Muscle of arm (tissue), 1 donor: ENCODE measurements at regions not wholly inside any gene's neighbourhood (a gene's known extent, or its start where the extent isn't known, plus 50 kb on each side); places are given as distances from the start of the nearest gene placed in this dataset.
"Not testable (repeated sequence)": the region's sequence is repeated elsewhere in the genome, so short reads cannot be mapped to it uniquely, and the experiment has no call there.

Experiments
- DNase-seq: peaks from one replicate; pipeline ENCODE4 v3.0.0-alpha.2; 2013

GRCh38 chr6:137655291-137655690, 161.1 kb upstream of the OLIG3 start:
- no peak for DNase-seq

GRCh38 chr6:137656735-137657134, 162.5 kb upstream of the OLIG3 start:
- no peak for DNase-seq

- no peak for DNase-seq
Observed at GRCh38 chr6:137657351-137657911, 163.2 kb upstream of the OLIG3 start.

GRCh38 chr6:137658287-137658686, 164.1 kb upstream of the OLIG3 start:
- DNase-seq, result no peak

- no peak for DNase-seq
Observed at GRCh38 chr6:137659871-137660270, 165.7 kb upstream of the OLIG3 start.

- no peak for DNase-seq
Observed at GRCh38 chr6:137660296-137660731, 166.1 kb upstream of the OLIG3 start.

- no peak for DNase-seq
Observed at GRCh38 chr6:137661601-137662000, 167.4 kb upstream of the OLIG3 start.

GRCh38 chr6:137664183-137664582, 170.0 kb upstream of the OLIG3 start:
- no peak for DNase-seq

- DNase-seq, result no peak
Observed at GRCh38 chr6:137665342-137665934, 171.2 kb upstream of the OLIG3 start.

GRCh38 chr6:137666202-137666774, 172.1 kb upstream of the OLIG3 start:
- DNase-seq, result no peak

GRCh38 chr6:137673603-137674002, 179.4 kb upstream of the OLIG3 start:
- no peak for DNase-seq

- DNase-seq, result no peak
Observed at GRCh38 chr6:137676888-137677287, 182.7 kb upstream of the OLIG3 start.

- DNase-seq, result no peak
Observed at GRCh38 chr6:137677709-137678108, 183.5 kb upstream of the OLIG3 start.

GRCh38 chr6:137678451-137678850, 184.3 kb upstream of the OLIG3 start:
- no peak for DNase-seq

- DNase-seq, result no peak
Observed at GRCh38 chr6:137680705-137681346, 186.2 kb upstream of the TNFAIP3 start.

GRCh38 chr6:137681445-137682009, 185.5 kb upstream of the TNFAIP3 start:
- DNase-seq, result no peak

- DNase-seq, result not testable (repeated sequence)
Observed at GRCh38 chr6:137682658-137683057, 184.4 kb upstream of the TNFAIP3 start.

GRCh38 chr6:137683916-137684315, 183.1 kb upstream of the TNFAIP3 start:
- DNase-seq, result no peak

GRCh38 chr6:137685798-137686375, 181.2 kb upstream of the TNFAIP3 start:
- DNase-seq, result no peak

- no peak for DNase-seq
Observed at GRCh38 chr6:137687818-137688217, 179.2 kb upstream of the TNFAIP3 start.

GRCh38 chr6:137688230-137688971, 178.7 kb upstream of the TNFAIP3 start:
- DNase-seq, result no peak

- DNase-seq, result no peak
Observed at GRCh38 chr6:137689377-137689776, 177.7 kb upstream of the TNFAIP3 start.
